IMR-90 (cell line): ENCODE measurements at regions not wholly inside any gene's neighbourhood (a gene's known extent, or its start where the extent isn't known, plus 50 kb on each side); places are given as distances from the start of the nearest gene placed in this dataset.

ENCODE experiments used
- ATAC-seq: fragments of 200-7000 bp; cut with Tn5 transposase; 2 replicates; pipeline ENCODE4 v1.9.1; 2020; ENCODE audit warnings: low read depth, mild to moderate bottlenecking, moderate library complexity
- BruUV-seq: library from RNA; stranded (reverse); fragments of 400-500 nt; replicated peaks from 2 replicates; lab custom pipeline; 2021; lab: Mats Ljungman, UMichigan
- CTCF ChIA-PET: fragments of 300-600 bp; formaldehyde crosslinking; extraction: SDS; loops from one replicate; lab custom pipeline; 2021; ENCODE audit warnings: antibody characterized with exemption; lab: Yijun Ruan, JAX
- POLR2A ChIA-PET: fragments of 300-600 bp; sonication (Branson Sonifier 250); formaldehyde crosslinking; loops from one replicate; lab custom pipeline; 2022; ENCODE audit warnings: antibody characterized with exemption; ENCODE audit not compliant: unreplicated experiment; lab: Charles Lee
- DNase-seq: peaks from one replicate; pipeline ENCODE4 v3.0.0; 2013
- H2AFZ ChIP-seq: replicated peaks from 2 replicates; pipeline ENCODE3; 2013; ENCODE audit warnings: low read length, mild to moderate bottlenecking; ENCODE audit not compliant: poor library complexity
- H2AK5ac ChIP-seq: 2 replicates; pipeline ENCODE4 v1.6.1; 2013; ENCODE audit warnings: low read depth, low read length, inconsistent platforms
- H2AK9ac ChIP-seq: replicated peaks from 2 replicates; pipeline ENCODE3; 2013; ENCODE audit warnings: mild to moderate bottlenecking, low read depth, low read length, moderate library complexity; ENCODE audit not compliant: poor library complexity
- H2BK120ac ChIP-seq: 2 replicates; pipeline ENCODE4 v1.6.1; 2013; ENCODE audit warnings: low read depth, low read length, inconsistent platforms
- H2BK15ac ChIP-seq: 3 replicates; pipeline ENCODE4 v1.6.1; 2013; ENCODE audit warnings: low read depth, low read length, inconsistent platforms
- H2BK20ac ChIP-seq: 2 replicates; pipeline ENCODE4 v1.6.1; 2013; ENCODE audit warnings: low read depth, mild to moderate bottlenecking, inconsistent platforms, low read length, moderate library complexity
- H2BK5ac ChIP-seq: 2 replicates; pipeline ENCODE4 v1.6.1; 2013; ENCODE audit warnings: mild to moderate bottlenecking, low read depth, low read length, inconsistent platforms; ENCODE audit not compliant: poor library complexity, severe bottlenecking
- H3K14ac ChIP-seq: replicated peaks from 2 replicates; pipeline ENCODE4 v1.6.1; 2013; ENCODE audit warnings: low read depth, low read length, inconsistent platforms
- H3K18ac ChIP-seq: 2 replicates; pipeline ENCODE4 v1.6.1; 2013; ENCODE audit warnings: low read depth, low read length, control low read depth
- H3K23ac ChIP-seq: 2 replicates; pipeline ENCODE4 v1.6.1; 2013; ENCODE audit warnings: low read depth, low read length, inconsistent platforms
- H3K27ac ChIP-seq: 2 replicates; pipeline ENCODE4 v1.5.1; 2013; ENCODE audit warnings: mild to moderate bottlenecking, control low read depth, low read length; ENCODE audit not compliant: insufficient read depth
- H3K27me3 ChIP-seq: 2 replicates; pipeline ENCODE4 v1.6.1; 2013; ENCODE audit warnings: low read length; ENCODE audit not compliant: control insufficient read depth, insufficient read depth
- H3K36me3 ChIP-seq: 2 replicates; pipeline ENCODE4 v1.6.1; 2013; ENCODE audit warnings: low read length, mixed read lengths; ENCODE audit not compliant: control insufficient read depth, insufficient read depth
- H3K4ac ChIP-seq: 2 replicates; pipeline ENCODE4 v1.6.1; 2013; ENCODE audit warnings: low read depth, low read length, inconsistent platforms
- H3K4me1 ChIP-seq: 2 replicates; pipeline ENCODE4 v1.6.1; 2013; ENCODE audit warnings: low read length, mixed read lengths; ENCODE audit not compliant: control insufficient read depth, insufficient read depth
- H3K4me2 ChIP-seq: 2 replicates; pipeline ENCODE4 v1.6.1; 2013; ENCODE audit warnings: low read depth, mild to moderate bottlenecking, control low read depth, low read length, moderate library complexity
- H3K4me3 ChIP-seq: 2 replicates; pipeline ENCODE4 v1.5.1; 2013; ENCODE audit warnings: low read depth, mild to moderate bottlenecking, control low read depth, low read length, moderate library complexity; ENCODE audit not compliant: insufficient read depth
- H3K56ac ChIP-seq: 2 replicates; pipeline ENCODE4 v1.6.1; 2013; ENCODE audit warnings: low read length, inconsistent platforms; ENCODE audit not compliant: insufficient read depth; ENCODE audit errors: extremely low read depth
- H3K79me1 ChIP-seq, 2 experiments: 2 replicates each; pipeline ENCODE4 v1.6.1; 2013; ENCODE audit warnings: low read length in 2 of 2, inconsistent platforms in 1 of 2, low read depth in 1 of 2
- H3K9ac ChIP-seq: 2 replicates; pipeline ENCODE4 v1.6.1; 2013; ENCODE audit warnings: low read depth, low read length, control low read depth
- H3K9me1 ChIP-seq: 2 replicates; pipeline ENCODE4 v1.6.1; 2013; ENCODE audit warnings: low read length, inconsistent platforms; ENCODE audit not compliant: insufficient read depth
- H3K9me3 ChIP-seq: 2 replicates; pipeline ENCODE4 v1.6.1; 2013; ENCODE audit warnings: low read length; ENCODE audit not compliant: control insufficient read depth, insufficient read depth
- H4K20me1 ChIP-seq: 2 replicates; pipeline ENCODE4 v1.6.1; 2013; ENCODE audit warnings: low read length, inconsistent platforms; ENCODE audit not compliant: insufficient read depth
- H4K5ac ChIP-seq: 2 replicates; pipeline ENCODE4 v1.6.1; 2013; ENCODE audit warnings: mild to moderate bottlenecking, low read depth, low read length, control low read depth
- H4K8ac ChIP-seq, 2 experiments: 2 replicates each; pipeline ENCODE4 v1.6.1; 2013; ENCODE audit warnings: low read depth in 2 of 2, low read length in 2 of 2, control low read depth in 1 of 2, inconsistent platforms in 1 of 2
- H4K91ac ChIP-seq: 2 replicates; pipeline ENCODE4 v1.6.1; 2013; ENCODE audit warnings: low read depth, low read length, inconsistent platforms; ENCODE audit not compliant: insufficient read depth
- CHD1 ChIP-seq: IDR thresholded peaks from 2 replicates; pipeline ENCODE4 v1.6.1; 2012; ENCODE audit warnings: low read depth, low read length, improper control_type of control experiment
- POLR2A ChIP-seq: IDR thresholded peaks from 2 replicates; pipeline ENCODE4 v1.6.1; 2012; ENCODE audit warnings: mild to moderate bottlenecking, low read depth, low read length
- RCOR1 ChIP-seq: IDR thresholded peaks from 2 replicates; pipeline ENCODE4 v1.6.1; 2012; ENCODE audit warnings: mild to moderate bottlenecking, low read length, improper control_type of control experiment; ENCODE audit not compliant: insufficient replicate concordance
- whole genome bisulfite sequencing, 2 experiments: methylation state at CpG; one replicate each; pipeline versions ENCODE4 v1.1.5 to v1.1.7; 2013; ENCODE audit warnings: missing lambda C conversion rate in 2 of 2; ENCODE audit not compliant: insufficient read length in 1 of 2; ENCODE audit errors: extremely low coverage in 2 of 2; 5-methylcytosine and 5-hydroxymethylcytosine counted together
- dilution Hi-C: fragments of 300-500 bp; cut with HindIII; formaldehyde crosslinking; loops from one replicate; pipeline ENCODE4 v1.14.3; 2018; ENCODE audit warnings: low sequenced_read_pairs; ENCODE audit not compliant: unreplicated experiment
- in situ Hi-C: fragments of 300-500 bp; cut with MboI; formaldehyde crosslinking; loops from 3 replicates; pipeline ENCODE4 v1.14.3; 2019; ENCODE audit warnings: low sequenced_read_pairs, inconsistent platforms, mixed read lengths
- intact Hi-C: fragments of 100-400 bp; cut with micrococcal nuclease; formaldehyde crosslinking; loops from 2 replicates; pipeline ENCODE4 v1.10.0; 2022

DNA sequence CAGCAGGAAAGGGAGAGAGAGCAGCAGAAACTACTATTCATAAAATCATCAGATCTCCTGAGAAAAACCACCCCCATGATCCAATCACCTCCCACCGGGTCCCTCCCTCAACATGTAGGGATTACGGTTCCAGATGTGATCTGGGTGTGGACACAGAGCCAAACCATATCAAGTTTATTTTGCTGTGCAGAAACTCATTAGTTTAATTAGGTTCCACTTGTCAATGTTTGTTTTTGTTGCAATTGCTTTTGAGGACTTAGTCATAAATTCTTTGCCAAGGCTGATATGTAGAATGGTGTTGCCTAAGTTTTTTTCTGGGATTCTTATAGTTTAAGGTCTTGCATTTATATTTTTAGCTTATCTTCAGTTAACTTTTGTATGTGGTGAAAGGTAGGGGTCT, 422.0 kb upstream of the HS3ST5 start:
- Histone ChIP-seq H4K5ac (no peak overlapping the region), H3K79me1 (no peaks in the 10 kb centered on the region), H3K36me3 (no peaks in the 10 kb centered on the region), H3K4me3 (no peak overlapping the region), H3K4me1 (no peaks in the 10 kb centered on the region), H3K9ac (no peak overlapping the region), H2AFZ (no peak overlapping the region), H2BK120ac (no peak overlapping the region), H3K18ac (no peak overlapping the region), H3K14ac (no peak overlapping the region), H3K23ac (no peak overlapping the region), H3K9me3 (no peaks in the 10 kb centered on the region; the same call in 1 of the 2 replicates), H4K91ac (no peak overlapping the region), H2AK9ac (no peak overlapping the region), H2AK5ac (no peak overlapping the region), H3K56ac (no peak overlapping the region), H4K20me1 (no peaks in the 10 kb centered on the region), H3K9me1 (no peaks in the 10 kb centered on the region), H4K8ac (no peak overlapping the region), H2BK15ac (no peak overlapping the region), H3K4me2 (no peak overlapping the region), H3K27me3 (no peaks in the 10 kb centered on the region), H2BK5ac (no peak overlapping the region), H3K27ac (no peak overlapping the region), H2BK20ac (no peak overlapping the region), H3K4ac (no peak overlapping the region)
- ChIA-PET POLR2A (no interaction called here), CTCF (no interaction called here)
- TF ChIP-seq RCOR1 (no peak), CHD1 (no peak), POLR2A (no peak)
- in situ Hi-C loops (no loop called here), intact Hi-C loops (no loop called here), dilution Hi-C loops (no loop called here)
- no CpG with 5 or more reads among the region's 2 CpGs for WGBS, 2 experiments
- DNase-seq (no peak), ATAC-seq (no peak)
- no TSS peak for BruUV-seq
